Activated B cell treated with CpG ODN at 0.5 μM for 24 hours (primary cell): ENCODE measurements at regions not wholly inside any gene's neighbourhood (a gene's known extent, or its start where the extent isn't known, plus 50 kb on each side); places are given as distances from the start of the nearest gene placed in this dataset.

ENCODE experiments used
- ATAC-seq: fragments of 200-7000 bp; cut with Tn5 transposase; one replicate; pipeline ENCODE4 v1.10.0; 2021; ENCODE audit warnings: low read depth, mild to moderate bottlenecking, moderate library complexity
- CTCF ChIA-PET: fragments of 350-600 bp; sonication (Branson Sonifier 250); formaldehyde crosslinking; loops from one replicate; lab custom pipeline; 2021; ENCODE audit warnings: antibody characterized with exemption; lab: Charles Lee
- POLR2A ChIA-PET: fragments of 350-600 bp; sonication (Branson Sonifier 250); formaldehyde crosslinking; loops from one replicate; lab custom pipeline; 2021; ENCODE audit warnings: antibody characterized with exemption; lab: Charles Lee
- DNase-seq: peaks from one replicate; pipeline ENCODE4 v3.0.0; 2022
- H3K27ac Mint-ChIP-seq: one replicate; pipeline ENCODE4 v1.8.0; 2020; ENCODE audit warnings: mixed read lengths
- H3K27me3 Mint-ChIP-seq: one replicate; pipeline ENCODE4 v1.8.0; 2021; ENCODE audit warnings: mixed read lengths
- H3K36me3 Mint-ChIP-seq: one replicate; pipeline ENCODE4 v1.8.0; 2021; ENCODE audit warnings: low read depth, mixed read lengths
- H3K4me1 Mint-ChIP-seq: one replicate; pipeline ENCODE4 v1.8.0; 2021; ENCODE audit warnings: mixed read lengths
- H3K4me3 Mint-ChIP-seq: one replicate; pipeline ENCODE4 v1.8.0; 2020; ENCODE audit warnings: mild to moderate bottlenecking, mixed read lengths
- H3K9me3 Mint-ChIP-seq: one replicate; pipeline ENCODE4 v1.8.0; 2020; ENCODE audit warnings: mixed read lengths
- intact Hi-C: fragments of 100-400 bp; cut with micrococcal nuclease; formaldehyde crosslinking; loops from one replicate; pipeline ENCODE4 v1.15.1; 2024
- TF ChIP-seq, protein P1 (sequence below): fragments of 200-600 bp; IDR thresholded peaks from one replicate; pipeline ENCODE4 v1.8.0; 2022; ENCODE audit warnings: antibody characterized with exemption, mild to moderate bottlenecking

DNA sequence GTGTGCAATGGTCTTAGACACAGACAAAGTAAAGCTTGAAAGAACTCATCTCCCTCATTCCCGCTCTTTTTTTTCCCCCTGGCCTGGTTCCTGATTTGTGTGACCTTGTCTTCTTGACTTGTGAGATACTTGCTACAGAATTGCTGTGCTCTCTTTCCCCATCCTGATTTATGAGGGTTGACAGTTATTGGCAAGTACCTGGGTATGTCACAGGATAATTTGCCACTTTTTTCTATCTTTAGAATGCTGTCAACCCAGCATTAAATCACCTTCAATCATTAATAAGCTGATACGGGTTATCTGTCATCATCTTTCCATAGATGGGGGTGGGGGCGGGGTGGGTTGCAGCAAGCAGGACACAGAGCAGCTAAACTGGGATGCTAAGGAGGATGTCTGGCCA lies 144.4 kb upstream of the PRICKLE1 start:
- H3K36me3 Mint-ChIP-seq, result no peaks in the 10 kb centered on the region
- H3K27ac Mint-ChIP-seq, result no peak overlapping the region
- no peak for ATAC-seq
- TF ChIP-seq, protein P1, sequence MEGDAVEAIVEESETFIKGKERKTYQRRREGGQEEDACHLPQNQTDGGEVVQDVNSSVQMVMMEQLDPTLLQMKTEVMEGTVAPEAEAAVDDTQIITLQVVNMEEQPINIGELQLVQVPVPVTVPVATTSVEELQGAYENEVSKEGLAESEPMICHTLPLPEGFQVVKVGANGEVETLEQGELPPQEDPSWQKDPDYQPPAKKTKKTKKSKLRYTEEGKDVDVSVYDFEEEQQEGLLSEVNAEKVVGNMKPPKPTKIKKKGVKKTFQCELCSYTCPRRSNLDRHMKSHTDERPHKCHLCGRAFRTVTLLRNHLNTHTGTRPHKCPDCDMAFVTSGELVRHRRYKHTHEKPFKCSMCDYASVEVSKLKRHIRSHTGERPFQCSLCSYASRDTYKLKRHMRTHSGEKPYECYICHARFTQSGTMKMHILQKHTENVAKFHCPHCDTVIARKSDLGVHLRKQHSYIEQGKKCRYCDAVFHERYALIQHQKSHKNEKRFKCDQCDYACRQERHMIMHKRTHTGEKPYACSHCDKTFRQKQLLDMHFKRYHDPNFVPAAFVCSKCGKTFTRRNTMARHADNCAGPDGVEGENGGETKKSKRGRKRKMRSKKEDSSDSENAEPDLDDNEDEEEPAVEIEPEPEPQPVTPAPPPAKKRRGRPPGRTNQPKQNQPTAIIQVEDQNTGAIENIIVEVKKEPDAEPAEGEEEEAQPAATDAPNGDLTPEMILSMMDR, result no peak
- no peak for DNase-seq
- POLR2A ChIA-PET, result no interaction called here
- no peaks in the 10 kb centered on the region for H3K27me3 Mint-ChIP-seq
- intact Hi-C loops, result no loop called here
- CTCF ChIA-PET, result no interaction called here
- H3K4me3 Mint-ChIP-seq, result no peak overlapping the region
- no peaks in the 10 kb centered on the region for H3K4me1 Mint-ChIP-seq
- H3K9me3 Mint-ChIP-seq, result no peaks in the 10 kb centered on the region

DNA sequence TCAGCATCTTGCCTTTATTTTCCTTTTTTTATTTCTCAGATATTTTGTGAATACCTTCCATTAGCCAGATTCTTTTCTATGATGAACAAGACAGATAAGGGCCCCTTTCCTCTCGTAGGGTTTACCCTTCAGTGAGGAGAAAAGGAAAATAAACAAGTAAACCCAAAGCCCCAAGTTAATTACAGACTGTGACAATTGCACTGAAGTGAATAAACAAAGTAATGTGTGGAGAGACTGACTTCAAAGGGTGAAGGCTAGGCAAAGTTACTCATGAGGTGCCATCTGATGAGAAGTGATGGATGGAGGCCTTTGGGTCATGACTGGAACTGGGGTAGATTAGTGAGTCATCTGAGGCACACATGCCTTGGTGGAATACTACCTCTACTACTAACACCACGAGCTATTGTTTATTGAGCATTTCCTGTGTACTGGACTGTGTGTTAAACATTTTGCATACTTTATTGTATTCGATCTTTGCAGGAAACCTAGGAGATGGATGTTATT lies 143.4 kb upstream of the PRICKLE1 start:
- TF ChIP-seq, protein P1, result no peak
- H3K27ac Mint-ChIP-seq, result no peak overlapping the region

DNA sequence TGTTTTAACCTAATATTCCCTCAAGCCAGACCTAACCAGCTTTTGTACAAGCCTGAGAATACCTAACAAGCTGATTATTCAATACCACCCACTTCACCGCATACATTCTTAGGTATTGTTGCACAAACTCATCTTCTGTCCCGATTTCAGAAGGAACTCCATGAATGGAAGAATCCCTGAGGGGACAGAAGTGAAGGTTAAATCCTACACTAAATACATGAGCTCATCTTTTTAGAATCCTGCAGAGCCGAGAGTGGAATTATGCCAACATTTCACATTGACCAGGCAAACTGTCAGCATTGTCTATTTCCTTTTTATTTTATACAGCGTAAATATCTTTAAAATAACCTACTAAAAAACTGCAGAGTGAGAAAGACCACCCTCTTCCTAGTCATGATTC lies 140.7 kb upstream of the PRICKLE1 start:
- Mint-ChIP-seq H3K27ac (no peak overlapping the region), H3K4me1 (no peaks in the 10 kb centered on the region), H3K27me3 (no peaks in the 10 kb centered on the region), H3K9me3 (no peaks in the 10 kb centered on the region), H3K4me3 (no peak overlapping the region), H3K36me3 (no peaks in the 10 kb centered on the region)
- TF ChIP-seq, protein P1, result no peak
- ChIA-PET POLR2A (no interaction called here), CTCF (no interaction called here)
- DNase-seq (no peak), ATAC-seq (no peak)
- intact Hi-C loops, result no loop called here

More for the DNA sequence above, 143.4 kb upstream of the PRICKLE1 start:
- Mint-ChIP-seq H3K27me3 (no peaks in the 10 kb centered on the region), H3K36me3 (no peaks in the 10 kb centered on the region), H3K4me1 (no peaks in the 10 kb centered on the region), H3K4me3 (no peak overlapping the region), H3K9me3 (no peaks in the 10 kb centered on the region)
- ChIA-PET CTCF (no interaction called here), POLR2A (no interaction called here)
- no peak for ATAC-seq
- intact Hi-C loops, result no loop called here
- no peak for DNase-seq

DNA sequence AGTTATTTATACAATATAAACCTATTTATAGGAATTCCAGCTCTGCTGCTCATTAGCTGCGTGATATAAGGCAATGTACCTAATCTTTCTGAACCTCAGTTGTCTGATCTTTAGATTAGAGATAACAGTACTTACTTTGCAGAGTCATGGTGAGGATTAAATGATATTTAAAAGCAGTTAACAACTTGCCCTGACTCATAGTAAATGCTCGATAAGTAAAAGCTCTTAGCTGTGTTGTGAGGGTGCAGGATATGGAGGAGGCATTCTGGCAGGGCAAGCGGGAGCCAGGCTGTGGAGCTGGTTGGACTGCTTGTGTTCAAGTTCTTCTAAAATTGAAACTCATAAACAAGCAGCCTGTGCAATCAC lies 140.0 kb upstream of the PRICKLE1 start:
- TF ChIP-seq, protein P1, result no peak
- Mint-ChIP-seq H3K27me3 (no peaks in the 10 kb centered on the region), H3K9me3 (no peaks in the 10 kb centered on the region), H3K4me3 (no peak overlapping the region), H3K4me1 (no peaks in the 10 kb centered on the region), H3K27ac (no peak overlapping the region), H3K36me3 (no peaks in the 10 kb centered on the region)
- CTCF ChIA-PET, result no interaction called here
- POLR2A ChIA-PET, result no interaction called here
- ATAC-seq (no peak), DNase-seq (no peak)
- intact Hi-C loops, result no loop called here

DNA sequence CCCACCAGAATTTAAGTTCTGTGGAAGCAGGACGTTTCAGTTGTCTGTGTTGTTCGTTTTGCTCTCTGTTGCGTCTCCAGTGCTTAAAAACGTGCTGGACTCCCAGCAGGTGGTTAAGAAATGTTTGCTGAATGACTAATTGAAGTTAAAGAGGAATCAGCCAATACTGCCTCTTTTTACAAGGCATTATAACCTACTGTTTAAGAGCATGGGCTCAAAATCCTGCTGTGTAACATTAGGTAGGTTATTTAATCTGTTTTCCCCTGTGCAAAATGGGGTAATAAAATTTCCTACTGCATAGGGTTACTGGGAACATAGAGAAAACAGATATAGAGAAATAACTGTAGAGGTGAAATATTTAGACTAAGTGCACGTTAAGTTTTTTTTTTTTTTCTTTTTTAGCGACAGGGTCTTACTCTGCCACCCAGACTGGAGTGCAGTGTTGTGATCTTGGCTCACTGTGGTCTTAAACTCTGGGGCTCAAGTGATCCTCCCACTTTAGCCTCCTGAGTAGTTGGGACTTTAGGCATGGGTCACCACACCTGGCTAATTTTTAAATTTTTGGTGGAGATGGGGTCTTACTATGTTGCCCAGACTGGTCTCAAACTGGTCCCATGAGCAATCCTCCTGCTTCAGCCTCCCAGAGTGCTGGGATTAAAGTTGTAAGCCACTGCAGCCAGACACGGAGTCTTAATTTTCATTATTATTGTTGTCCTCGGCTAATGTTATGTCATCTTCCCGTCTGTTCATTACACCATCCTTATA lies 139.4 kb upstream of the PRICKLE1 start:
- ATAC-seq (no peak), DNase-seq (no peak)
- Mint-ChIP-seq H3K4me1 (no peaks in the 10 kb centered on the region), H3K9me3 (no peaks in the 10 kb centered on the region), H3K27ac (no peak overlapping the region), H3K36me3 (no peaks in the 10 kb centered on the region), H3K4me3 (no peak overlapping the region), H3K27me3 (no peaks in the 10 kb centered on the region)
- TF ChIP-seq, protein P1, result no peak
- ChIA-PET POLR2A (no interaction called here), CTCF (no interaction called here)
- intact Hi-C loops, result no loop called here
